ENCODE measurements at regions not wholly inside any gene's neighbourhood (a gene's known extent, or its start where the extent isn't known, plus 50 kb on each side); places are given as distances from the start of the nearest gene placed in this dataset.
"Not testable (repeated sequence)": the region's sequence is repeated elsewhere in the genome, so short reads cannot be mapped to it uniquely, and the experiment has no call there.

DNA sequence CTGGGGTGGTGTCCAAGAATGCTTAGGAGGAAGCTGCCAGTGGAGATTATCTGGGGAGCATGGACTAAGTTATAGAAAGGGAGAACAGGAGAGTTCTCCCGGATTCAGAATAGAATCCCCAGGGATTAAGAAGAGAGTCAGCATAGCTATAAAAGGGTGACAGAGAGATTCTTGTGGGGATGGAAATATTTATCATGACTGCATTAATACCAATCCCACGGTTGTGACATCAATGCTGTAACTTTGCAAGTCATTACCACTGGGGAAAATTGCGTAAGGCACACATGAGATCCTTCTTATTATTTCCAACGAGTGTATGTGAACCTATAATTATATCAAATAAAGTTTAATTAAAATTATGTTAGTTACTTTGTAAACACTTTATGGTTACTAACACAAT lies 447.9 kb upstream of the TMEM132C start:
- no peak for DNase-seq (ENCODE audit: low spot score)

DNA sequence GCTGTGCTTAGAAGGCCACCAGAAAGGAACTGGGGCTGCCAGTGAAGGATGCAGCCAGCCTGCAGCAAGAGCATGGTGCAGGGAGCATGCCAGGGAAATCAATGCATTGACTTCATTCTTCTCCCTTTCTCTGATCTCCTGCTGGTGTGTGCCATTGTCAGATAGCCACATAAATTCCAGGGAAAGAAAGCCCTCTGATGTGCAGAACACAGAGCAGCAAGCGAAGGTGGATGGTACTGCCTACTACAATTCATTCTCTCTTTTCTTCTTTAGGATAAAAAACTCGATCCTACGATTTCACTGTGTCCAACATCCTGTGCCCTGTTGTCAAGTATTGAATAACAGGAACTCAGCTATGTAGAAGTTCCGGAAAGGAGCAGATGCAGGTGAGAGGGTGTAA lies 446.7 kb upstream of the TMEM132C start:
- no peak for DNase-seq (ENCODE audit: low spot score)

DNA sequence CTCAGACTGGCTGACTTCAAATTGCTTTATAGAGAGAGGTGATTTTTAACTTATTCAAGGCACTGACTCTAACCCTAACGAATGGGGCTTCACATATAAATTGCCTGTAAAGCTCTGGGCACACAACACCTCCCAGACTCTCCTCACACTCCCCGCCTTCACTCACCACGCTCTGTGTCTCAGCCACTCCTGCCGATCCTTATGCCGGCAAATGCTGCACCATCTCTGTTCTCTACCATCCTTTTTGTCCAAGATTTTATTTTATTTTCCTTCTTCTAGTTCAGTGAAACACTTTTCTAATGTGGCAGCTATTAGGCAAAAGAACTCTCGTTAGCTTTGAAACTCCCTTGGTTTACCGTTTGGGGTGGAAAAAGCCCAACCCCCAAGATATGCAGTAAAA lies 446.1 kb upstream of the TMEM132C start:
- no peak for DNase-seq (ENCODE audit: low spot score)

DNA sequence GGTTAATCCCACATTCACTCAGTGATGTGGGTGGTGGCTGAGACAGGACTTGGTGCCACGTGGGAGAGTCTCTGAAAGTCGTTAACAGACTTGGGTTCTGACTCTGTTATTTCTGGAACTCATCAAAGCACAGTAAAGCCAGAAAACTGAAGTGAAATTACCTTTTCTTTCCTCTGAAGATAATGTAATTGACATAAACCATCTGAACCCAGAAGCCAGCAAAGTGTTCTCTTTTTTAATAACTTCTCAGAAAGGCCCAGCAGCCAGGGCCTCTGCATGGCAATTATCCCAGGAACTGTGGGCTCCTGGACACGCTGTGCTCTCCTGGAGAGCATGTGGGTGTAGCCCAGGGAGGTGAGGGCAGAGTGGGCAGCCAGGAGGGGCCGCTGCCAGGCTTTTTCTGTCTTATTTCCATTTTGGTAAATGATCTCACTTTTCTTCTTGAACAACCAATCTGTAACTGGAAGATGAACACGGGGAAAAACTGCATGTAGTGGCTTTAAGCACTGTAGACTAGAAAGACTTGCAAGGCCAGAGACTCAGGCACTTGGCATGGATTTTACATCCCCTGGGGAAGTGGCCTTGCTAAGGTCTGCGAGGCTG lies 444.1 kb upstream of the TMEM132C start:
- DNase-seq (ENCODE audit: low spot score) = peak; percentile 26

DNA sequence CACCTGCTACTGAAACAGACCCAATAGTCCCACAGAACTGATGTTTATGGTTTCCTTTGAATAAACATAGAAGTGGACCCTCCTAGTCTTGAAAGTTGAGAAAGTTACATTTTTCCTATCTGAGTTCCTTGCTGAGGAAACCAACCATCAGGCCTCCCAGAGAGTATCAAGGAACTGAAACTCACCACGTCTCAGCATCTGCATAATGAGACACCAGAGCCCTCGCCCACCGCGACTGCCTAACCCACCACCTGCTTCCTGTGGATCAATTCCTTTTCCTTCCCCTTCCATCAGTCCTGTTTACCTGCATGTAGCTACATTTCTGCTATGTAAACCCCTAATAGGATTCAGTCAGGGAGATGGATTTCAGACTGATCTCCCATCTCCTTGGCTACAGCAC lies 443.2 kb upstream of the TMEM132C start:
- DNase-seq (ENCODE audit: low spot score) = no peak

DNA sequence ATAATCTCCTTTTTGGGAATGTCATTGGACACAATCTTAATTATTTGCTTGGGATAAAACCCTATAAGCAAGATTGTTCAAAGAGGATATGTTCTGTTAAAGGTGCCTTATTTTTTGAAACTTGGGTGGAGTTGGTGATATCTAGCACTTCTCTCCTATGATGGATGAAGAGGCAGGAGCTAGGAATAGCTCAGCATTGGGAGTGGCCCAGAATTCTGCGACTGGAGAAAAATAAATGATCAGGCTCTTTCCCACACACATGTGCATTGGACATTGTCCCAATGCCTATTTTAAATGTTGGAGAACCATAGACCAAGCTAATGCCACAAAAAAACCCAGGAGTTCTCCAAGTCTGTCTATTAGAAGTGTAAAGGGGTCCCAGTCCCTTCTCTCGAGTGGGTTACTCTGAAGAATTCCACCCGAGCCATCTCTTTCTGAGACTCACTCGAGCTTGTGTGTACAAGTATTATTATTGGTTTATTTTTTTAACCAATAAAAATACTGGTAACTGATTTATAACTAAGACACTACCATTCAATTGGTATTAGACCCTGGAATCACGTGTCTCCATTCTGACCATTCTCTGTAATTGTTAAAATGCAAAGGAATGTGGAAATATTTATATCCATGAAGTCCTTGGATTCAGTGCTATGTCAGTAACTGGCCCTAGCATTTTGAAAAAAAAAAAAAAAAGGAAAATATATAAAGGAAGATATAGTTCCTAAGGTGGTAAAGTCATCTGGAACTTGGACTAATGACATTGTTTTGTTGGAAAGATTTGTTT lies 437.5 kb upstream of the TMEM132C start:
- DNase-seq (ENCODE audit: low spot score) = no peak

DNA sequence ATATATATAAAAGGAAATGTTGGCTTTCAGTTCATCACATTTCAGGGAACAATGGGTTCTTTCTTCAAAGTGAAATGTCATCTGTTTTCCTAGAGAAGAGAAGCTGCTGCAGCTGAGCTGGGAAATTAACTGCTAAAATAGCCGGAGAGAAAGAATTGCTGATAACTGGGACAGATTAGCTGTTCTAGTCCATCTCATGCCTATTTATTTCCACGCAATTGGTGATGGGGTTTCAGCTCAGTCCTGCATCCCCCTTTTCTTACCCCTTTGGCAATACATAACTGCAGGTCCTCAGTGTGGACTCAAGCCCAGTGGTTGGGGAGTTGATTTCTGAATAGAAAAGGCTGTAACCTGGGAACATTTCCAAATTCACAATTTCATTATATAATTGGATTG lies 436.9 kb upstream of the TMEM132C start:
- peak; percentile 41 for DNase-seq (ENCODE audit: low spot score)

DNA sequence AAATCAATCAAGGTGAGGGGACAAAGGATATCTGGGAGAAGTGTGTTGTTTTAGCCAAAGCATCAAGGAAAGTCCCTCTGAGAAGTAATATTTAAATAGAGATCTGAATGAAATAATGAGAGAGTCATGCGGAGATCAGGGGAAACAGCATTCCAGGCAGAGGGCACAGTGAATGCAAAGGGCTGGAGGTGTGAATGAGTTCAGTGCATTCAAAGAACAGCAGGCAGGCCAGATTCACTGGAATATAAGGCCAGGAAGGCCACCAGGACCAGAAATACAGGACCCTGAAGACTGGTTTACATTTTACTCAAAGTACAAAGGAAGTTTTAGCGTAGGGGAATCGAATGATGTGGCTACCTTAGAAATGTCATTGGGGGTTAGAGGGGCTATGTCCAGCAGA lies 436.2 kb upstream of the TMEM132C start:
- no peak for DNase-seq (ENCODE audit: low spot score)

DNA sequence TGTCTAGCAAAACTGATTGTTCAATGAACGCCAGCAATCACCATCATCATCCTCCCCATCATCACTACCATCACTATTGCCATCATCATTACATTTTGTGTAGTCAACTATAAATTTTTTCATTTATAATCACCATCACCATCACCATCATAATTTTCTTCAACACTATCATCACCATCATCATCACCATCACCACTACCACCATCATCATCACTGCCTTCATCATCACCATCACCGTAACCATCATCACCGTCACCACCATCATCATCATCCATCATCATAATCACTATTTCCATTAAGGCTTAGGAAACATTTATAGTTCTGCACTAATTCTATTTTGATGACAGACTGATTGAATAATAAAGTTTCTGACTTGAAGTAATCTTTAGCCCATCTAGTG lies 434.8 kb upstream of the TMEM132C start:
- no peak for DNase-seq (ENCODE audit: low spot score)

DNA sequence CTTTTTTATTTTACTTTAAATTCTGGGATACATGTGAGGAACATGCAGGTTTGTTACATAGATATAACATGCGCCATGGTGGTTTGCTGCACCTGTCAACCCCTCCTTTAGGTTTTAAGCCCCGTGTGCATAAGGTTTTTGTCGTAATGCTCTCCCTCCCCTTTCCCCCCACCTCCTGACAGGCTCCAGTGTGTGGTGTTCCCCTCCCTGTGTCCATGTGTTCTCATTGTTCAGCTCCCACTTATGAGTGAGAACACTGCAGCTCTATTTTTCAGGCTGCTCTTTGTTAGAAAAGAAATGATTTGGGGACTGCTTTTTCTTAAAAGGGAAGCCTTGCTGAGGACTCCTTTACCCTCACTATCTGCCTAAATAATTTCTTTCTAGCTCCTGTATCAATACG lies 430.2 kb upstream of the TMEM132C start:
- not testable (repeated sequence) for DNase-seq (ENCODE audit: low spot score)

DNA sequence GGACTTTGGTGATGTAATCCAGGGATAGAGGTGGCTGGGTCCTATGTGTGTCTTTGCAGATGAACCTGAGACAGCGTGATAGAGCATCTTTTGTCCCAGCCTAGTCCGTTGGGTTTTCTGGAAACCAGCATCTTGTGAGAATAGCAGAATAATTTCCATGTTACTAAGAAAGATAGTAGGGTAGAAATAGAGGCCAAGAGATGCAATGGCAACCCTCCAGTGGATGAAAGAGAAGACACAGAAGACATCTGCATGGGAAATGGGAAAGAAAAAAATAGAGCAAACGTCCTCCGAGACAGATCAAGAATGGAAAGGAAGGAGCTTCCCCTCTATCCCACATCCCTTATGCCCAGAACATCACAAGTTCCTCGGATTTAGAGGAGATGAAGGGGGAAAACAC lies 409.3 kb upstream of the TMEM132C start:
- no peak for DNase-seq (ENCODE audit: low spot score)

DNA sequence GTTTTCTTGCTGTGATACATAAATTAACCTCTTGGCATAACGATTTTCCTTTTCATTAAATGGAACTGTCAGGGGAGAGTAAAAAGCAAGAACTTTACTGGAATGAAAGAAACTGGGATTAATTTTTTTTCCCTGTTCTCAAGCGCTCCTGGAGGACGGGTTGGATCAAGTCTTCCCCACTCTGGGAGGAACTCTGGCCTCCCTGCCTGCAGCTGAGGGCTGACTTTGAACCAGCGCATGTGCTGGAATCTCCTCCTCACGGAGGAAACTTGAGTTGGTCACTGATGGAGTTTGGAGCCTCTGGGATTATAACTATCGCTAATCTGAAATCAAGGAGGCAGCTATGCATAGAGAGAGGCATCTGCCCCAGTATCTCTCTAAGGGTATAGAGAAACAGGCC lies 406.4 kb upstream of the TMEM132C start:
- no peak for DNase-seq (ENCODE audit: low spot score)

DNA sequence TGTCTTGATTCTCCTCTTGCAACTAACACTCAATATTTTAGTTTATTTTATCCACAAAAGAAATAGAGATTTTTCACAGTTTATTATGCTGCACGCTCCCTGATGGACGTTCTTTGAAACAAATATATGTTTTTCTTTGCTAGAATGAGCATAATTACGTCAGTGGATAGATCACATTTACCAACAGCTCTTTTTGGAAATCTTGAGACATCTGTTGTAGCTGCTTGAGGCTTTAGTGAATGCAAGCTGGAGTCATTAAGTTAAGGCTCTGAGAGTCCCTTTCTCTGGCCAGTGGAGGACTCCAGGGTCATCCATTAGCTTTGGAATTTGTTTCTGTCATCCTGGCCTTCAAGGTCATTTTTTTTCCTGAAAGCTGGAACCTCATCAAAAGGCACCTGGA lies 405.6 kb upstream of the TMEM132C start:
- no peak for DNase-seq (ENCODE audit: low spot score)

DNA sequence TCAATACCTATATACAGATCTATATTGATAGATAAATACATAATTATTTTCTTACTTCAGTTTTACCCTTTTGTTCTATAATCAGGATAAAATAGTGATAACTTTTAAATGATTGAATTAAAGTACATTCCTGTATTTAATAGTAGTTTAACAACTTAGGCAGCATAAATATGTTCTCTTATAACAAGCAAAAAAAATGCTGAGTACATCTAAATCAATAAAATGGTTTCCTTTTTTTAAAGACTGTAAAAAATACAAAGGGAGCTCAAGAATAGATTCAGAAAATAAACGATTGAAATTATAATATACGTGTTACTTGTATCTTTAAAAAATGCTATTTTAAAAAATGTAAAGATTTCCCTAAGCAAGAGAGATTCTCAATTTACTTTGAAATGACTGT lies 393.7 kb upstream of the TMEM132C start:
- DNase-seq (ENCODE audit: low spot score) = no peak

DNA sequence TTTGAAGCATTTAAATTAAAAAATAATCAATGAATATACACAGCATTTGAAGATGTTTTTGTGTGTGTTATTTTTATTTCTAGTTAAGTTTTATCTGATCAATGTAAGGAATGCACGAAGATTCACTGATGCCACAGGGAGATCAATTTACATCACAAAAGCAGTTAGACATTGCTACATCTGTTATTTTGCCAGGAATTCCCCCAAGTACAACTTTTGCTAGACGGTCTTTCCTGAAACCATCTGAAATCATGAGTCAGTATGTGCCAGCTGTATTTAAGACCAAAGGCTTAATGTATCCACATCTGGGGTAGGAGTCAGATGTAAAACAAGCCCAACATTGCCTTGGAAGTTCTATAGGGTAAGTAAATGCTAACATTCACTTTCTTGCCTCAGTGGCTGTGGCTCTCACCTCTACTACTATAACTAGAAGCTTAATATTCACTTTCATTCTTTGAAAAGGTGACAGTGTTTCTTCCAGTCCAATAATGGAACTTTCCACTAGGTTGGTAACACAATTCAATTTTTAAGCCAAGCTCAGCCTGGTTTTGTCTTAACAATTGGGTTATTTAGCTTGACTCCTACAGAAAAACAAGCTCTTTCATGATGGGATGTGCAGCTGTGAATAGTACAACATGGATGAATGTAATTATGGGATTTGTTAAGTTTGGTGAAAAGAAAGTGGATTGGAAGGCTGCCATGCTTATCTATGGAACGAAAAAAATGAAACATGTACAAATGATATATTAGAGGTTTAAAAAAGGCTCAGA lies 385.4 kb upstream of the TMEM132C start:
- no peak for DNase-seq (ENCODE audit: low spot score)

DNA sequence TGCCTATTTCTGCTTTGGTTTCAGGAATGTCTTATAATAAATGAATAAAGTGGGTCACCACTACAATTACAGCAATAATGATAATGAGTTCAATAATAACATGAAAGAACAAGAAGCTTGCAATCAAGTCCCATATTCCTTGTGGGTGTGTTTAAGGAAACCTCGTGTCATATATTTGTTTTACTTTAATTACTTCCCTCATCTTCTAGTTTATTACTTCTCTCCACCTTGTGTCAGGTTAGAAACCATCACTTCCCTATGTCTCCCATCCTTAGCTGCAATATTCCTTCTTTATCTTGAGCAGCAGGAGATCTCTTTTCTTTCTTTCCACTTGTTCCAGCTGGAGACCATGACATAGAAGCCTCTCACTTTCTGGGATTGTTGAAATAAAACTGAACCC lies 384.0 kb upstream of the TMEM132C start:
- no peak for DNase-seq (ENCODE audit: low spot score)

DNA sequence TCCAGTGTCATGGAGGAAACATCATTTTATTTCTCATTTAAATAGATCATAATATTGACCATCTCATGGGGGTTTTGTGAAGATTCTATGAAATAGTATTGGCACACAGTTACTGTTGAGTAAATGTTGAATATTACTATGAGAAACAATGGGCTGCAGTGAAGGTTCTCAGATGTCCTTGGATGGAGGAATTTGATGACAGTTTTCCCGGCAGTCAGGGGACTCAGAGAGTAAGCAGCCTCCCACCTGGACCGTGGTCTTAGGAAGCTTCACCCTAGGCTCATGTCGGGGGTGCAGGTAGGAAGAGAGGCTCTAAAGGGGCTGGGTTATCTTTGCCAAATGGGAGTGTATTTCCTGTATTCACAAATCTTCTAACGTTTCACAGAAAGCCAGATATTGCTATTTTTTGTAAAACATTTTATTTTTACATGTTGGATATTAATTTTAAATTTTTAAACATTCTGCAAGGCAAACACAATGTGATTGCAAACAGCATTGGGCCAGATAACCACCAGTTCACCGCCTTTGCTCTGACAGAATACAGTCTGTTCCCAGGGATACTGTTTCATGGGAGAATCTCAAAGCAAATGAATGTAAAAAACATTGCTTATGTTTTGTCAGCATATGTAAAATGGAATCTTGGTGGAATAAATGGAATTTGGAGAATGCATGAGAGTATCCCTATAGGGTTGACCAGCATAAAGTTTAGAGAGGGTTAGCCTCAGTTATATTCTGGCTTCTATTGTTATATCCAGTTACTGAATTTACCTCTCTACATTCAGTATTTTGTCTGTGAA lies 380.8 kb upstream of the TMEM132C start:
- DNase-seq (ENCODE audit: low spot score) = no peak

DNA sequence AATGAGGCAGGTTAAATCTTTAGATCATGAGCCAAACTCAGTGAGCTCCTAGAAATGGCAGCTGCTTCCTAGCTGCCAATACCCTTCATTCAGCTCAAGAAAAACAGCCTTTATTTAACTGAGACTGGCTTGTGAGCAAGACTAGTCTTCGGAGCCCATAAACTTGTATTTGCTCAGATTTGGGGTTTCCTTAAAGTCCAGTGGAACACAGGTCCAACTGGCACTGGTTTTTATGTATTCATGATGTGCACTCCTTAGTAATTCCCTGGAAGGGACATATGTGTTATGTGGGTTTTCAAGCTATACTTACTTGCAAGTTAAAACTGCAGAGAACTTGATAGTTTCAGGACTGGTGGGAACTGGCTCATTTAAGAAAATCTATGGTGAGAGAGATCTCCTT lies 380.1 kb upstream of the TMEM132C start:
- DNase-seq (ENCODE audit: low spot score) = no peak

DNA sequence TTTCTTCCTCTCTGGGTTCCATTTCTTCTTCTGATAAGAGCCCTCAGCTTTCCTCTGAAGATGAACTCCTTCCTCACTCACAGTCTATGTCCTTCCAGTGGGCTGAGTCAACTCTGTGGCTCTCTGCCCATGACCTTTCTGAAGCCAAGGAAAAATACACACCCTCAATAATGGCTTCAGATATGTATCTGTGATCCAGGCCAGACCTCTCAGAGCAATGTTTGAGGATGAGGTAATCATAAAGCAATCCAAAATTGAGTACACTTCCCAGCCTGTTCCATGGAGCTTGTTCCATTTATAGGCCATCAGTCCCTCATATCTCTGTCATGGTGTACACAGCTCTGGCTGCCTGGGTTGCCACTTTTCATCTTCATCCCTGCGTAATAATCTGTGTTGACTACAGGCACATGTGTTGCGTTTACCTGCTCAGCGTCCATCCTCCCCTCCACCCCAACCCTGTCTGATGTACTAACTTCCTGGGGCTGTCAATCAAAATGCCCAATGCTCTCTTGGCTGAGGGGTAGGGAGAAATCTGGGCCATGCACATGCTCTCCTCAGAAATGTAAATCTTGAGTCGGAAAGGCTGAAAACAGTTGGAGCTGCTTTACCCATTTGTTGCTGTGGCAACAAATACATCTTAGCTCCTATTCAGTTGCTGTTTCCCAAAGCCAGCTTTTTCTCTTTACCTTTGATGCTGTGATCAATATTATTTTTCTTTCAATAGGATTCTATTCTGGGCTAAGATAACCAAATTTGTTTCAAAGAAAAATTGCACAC lies 377.8 kb upstream of the TMEM132C start:
- peak; percentile 16 for DNase-seq (ENCODE audit: low spot score)

DNA sequence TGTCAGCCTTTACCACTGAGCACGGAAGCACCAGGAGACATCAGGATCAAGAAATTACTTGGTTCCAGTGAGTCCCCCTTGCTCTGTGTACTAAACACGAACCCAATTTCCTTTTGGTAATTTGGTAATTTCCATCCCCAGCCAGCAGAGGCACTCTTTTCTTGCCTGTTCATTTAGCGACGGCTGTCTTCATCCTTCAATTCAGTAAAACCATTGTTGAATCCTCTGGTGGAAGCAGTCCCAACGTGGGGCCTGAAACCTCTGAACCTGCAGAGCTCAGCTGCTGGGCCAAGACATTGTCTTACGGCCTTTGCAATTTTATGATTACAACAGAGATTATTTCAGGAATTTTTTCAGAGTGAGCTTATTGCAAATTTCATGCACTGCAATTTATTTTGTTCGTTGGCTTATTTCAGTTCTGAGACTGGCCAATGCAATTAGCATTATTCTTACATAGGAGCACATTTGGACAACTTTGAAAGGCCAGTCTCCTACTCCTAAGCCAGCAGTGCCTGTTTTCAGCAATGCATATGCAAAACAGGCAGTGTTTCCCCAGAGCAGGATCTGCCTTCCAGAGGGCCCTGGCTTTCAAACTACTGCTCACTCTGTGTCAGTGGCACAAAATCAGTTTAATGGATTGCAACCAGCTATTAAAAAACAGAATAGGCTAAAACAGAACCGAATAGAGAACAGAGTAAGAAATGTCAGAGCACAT lies 372.9 kb upstream of the TMEM132C start:
- DNase-seq (ENCODE audit: low spot score) = no peak

DNA sequence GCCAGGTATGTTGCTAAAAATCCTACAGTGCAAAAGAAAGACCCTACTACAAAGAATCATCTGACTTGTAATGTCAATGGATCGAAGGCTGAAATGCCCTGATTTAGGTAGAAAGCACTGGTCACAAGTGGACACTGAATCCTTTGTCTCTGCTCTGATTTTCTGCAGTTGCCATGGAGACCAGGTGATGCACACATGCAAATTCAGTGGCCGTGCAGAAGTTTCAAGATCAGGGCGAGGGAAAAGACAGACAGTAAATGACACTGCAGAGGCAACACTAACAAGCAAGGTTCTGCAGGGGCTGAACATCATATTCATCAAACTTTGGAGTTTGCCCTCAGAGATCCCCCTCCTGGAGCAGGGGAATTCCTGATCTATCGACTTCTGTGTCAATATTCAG lies 370.3 kb upstream of the TMEM132C start:
- peak; percentile 27 for DNase-seq (ENCODE audit: low spot score)

Data from cerebellar cortex (tissue), 1 donor.